DND-41 (cell line): ENCODE measurements at regions not wholly inside any gene's neighbourhood (a gene's known extent, or its start where the extent isn't known, plus 50 kb on each side); places are given as distances from the start of the nearest gene placed in this dataset.

ENCODE experiments used
- ATAC-seq: fragments of 200-7000 bp; cut with Tn5 transposase; 3 replicates; pipeline ENCODE4 v1.9.1; 2021; ENCODE audit warnings: low read depth; ENCODE audit not compliant: insufficient read depth
- DNase-seq: peaks from one replicate; pipeline ENCODE4 v3.0.0-alpha.2; 2020
- H2AFZ ChIP-seq: 2 replicates; pipeline ENCODE4 v1.6.0; 2012; ENCODE audit warnings: low read depth, low read length
- H3K27ac ChIP-seq: 2 replicates; pipeline ENCODE4 v1.5.1; 2012; ENCODE audit warnings: low read length, inconsistent platforms
- H3K27me3 ChIP-seq: fragments of 200-600 bp; sonication (generic); 2 replicates; pipeline ENCODE4 v1.6.0; 2012; ENCODE audit warnings: low read length, mild to moderate bottlenecking, inconsistent platforms; ENCODE audit not compliant: insufficient read depth, poor library complexity
- H3K36me3 ChIP-seq: 2 replicates; pipeline ENCODE4 v1.5.1; 2012; ENCODE audit warnings: low read length, inconsistent platforms; ENCODE audit not compliant: insufficient read depth
- H3K4me1 ChIP-seq: 2 replicates; pipeline ENCODE4 v1.5.1; 2012; ENCODE audit warnings: mild to moderate bottlenecking, low read length; ENCODE audit not compliant: insufficient read depth
- H3K4me2 ChIP-seq: 2 replicates; pipeline ENCODE4 v1.6.0; 2012; ENCODE audit warnings: mild to moderate bottlenecking, moderate library complexity, low read length, inconsistent platforms; ENCODE audit not compliant: insufficient read depth
- H3K4me3 ChIP-seq, 2 experiments: fragments of 200-600 bp in 1 of 2; shearing (Covaris generic) in 1 of 2; 2 replicates each; pipeline ENCODE4 v1.5.1; 2012 to 2016; ENCODE audit warnings: inconsistent platforms in 2 of 2, low read length in 2 of 2, mild to moderate bottlenecking in 2 of 2, low read depth in 1 of 2, moderate library complexity in 1 of 2
- H3K79me2 ChIP-seq: 2 replicates; pipeline ENCODE4 v1.6.0; 2012; ENCODE audit warnings: low read length, inconsistent platforms; ENCODE audit not compliant: insufficient read depth
- H3K9ac ChIP-seq: 2 replicates; pipeline ENCODE4 v1.6.0; 2012; ENCODE audit warnings: low read depth, mild to moderate bottlenecking, inconsistent platforms, low read length, moderate library complexity
- H3K9me3 ChIP-seq: 2 replicates; pipeline ENCODE4 v1.5.1; 2012; ENCODE audit warnings: low read length, moderate library complexity, mild to moderate bottlenecking, inconsistent platforms; ENCODE audit not compliant: insufficient read depth, severe bottlenecking
- H4K20me1 ChIP-seq: 2 replicates; pipeline ENCODE4 v1.6.0; 2012; ENCODE audit warnings: low read length; ENCODE audit not compliant: insufficient read depth
- EZH2 ChIP-seq: IDR thresholded peaks from 3 replicates; pipeline ENCODE4 v1.6.1; 2012; ENCODE audit warnings: borderline replicate concordance, low read depth, mild to moderate bottlenecking, moderate library complexity, low read length, inconsistent platforms; ENCODE audit not compliant: severe bottlenecking
- TF ChIP-seq, protein P1 (sequence below): IDR thresholded peaks from 2 replicates; pipeline ENCODE4 v1.5.1; 2012; ENCODE audit warnings: borderline replicate concordance, low read length, moderate library complexity, mild to moderate bottlenecking; ENCODE audit not compliant: poor library complexity, severe bottlenecking; ENCODE audit errors: extremely low read depth

DNA sequence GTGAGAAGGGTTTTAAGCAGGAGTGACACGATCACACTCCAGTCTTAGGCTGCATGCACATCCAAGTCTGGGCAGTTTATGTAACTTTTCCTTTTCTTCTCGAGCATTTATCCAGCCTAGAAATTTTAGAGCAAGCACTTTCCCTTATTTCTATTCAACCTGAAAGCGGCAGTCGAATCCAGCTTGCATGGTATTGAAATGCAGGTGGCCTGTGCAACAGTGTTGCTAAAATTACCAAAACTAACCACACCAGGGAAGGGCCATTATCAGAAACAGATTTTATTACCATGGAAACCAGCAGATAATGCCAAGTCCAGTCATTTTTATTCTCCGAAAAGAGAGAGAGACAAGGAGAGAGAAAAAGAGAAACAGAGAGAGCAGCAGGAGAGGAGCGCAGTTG lies 179.9 kb upstream of the ZC3H12A start:
- Histone ChIP-seq H4K20me1 (no peaks in the 10 kb centered on the region), H3K4me3 (no peak overlapping the region), H3K27me3 (peaks cover 12% of the 10 kb centered on the region), H2AFZ (no peak overlapping the region), H3K9me3 (no peaks in the 10 kb centered on the region), H3K27ac (no peak overlapping the region), H3K79me2 (no peaks in the 10 kb centered on the region), H3K36me3 (no peaks in the 10 kb centered on the region), H3K4me2 (no peak overlapping the region), H3K9ac (no peak overlapping the region), H3K4me1 (no peaks in the 10 kb centered on the region)
- TF ChIP-seq, protein P1, sequence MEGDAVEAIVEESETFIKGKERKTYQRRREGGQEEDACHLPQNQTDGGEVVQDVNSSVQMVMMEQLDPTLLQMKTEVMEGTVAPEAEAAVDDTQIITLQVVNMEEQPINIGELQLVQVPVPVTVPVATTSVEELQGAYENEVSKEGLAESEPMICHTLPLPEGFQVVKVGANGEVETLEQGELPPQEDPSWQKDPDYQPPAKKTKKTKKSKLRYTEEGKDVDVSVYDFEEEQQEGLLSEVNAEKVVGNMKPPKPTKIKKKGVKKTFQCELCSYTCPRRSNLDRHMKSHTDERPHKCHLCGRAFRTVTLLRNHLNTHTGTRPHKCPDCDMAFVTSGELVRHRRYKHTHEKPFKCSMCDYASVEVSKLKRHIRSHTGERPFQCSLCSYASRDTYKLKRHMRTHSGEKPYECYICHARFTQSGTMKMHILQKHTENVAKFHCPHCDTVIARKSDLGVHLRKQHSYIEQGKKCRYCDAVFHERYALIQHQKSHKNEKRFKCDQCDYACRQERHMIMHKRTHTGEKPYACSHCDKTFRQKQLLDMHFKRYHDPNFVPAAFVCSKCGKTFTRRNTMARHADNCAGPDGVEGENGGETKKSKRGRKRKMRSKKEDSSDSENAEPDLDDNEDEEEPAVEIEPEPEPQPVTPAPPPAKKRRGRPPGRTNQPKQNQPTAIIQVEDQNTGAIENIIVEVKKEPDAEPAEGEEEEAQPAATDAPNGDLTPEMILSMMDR = no peak
- no peak for TF ChIP-seq EZH2
- DNase-seq (no peak), ATAC-seq (no peak)

DNA sequence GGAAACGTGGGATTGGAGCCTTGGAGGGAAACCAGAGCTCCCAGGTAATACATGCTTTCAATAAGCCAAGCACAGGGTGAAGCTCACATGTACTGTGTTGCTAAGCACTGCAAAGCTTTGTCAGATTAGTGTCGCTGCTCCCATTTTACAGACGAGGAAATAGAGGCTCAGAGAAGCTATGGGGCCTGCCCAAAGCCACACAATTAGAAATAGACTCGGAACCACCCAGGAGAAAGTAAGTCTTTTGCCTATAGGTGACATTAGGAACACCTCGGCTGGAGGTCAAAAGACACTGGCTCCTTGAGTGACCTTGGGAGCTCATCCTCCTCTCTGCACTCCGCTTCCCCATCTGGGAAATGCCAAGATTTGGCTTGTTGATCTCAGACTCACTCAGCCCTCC lies 175.6 kb upstream of the ZC3H12A start:
- no peak for DNase-seq
- no peak overlapping the region for H3K4me2 ChIP-seq
- H4K20me1 ChIP-seq = no peaks in the 10 kb centered on the region
- no peaks in the 10 kb centered on the region for H3K79me2 ChIP-seq
- no peak for ATAC-seq
- H3K9me3 ChIP-seq = no peaks in the 10 kb centered on the region
- peaks cover 10% of the 10 kb centered on the region for H3K27me3 ChIP-seq
- no peak overlapping the region for H3K27ac ChIP-seq
- no peak overlapping the region for H3K4me3 ChIP-seq
- H2AFZ ChIP-seq = no peak overlapping the region
- no peaks in the 10 kb centered on the region for H3K4me1 ChIP-seq
- H3K9ac ChIP-seq = no peak overlapping the region
- H3K36me3 ChIP-seq = no peaks in the 10 kb centered on the region
- TF ChIP-seq, protein P1 = no peak
- TF ChIP-seq EZH2 = no peak

GRCh38 chr1:37299216-37299615 lies 175.2 kb upstream of the ZC3H12A start:
- no peak overlapping the region for H3K27ac ChIP-seq
- H3K4me1 ChIP-seq = no peaks in the 10 kb centered on the region
- DNase-seq = no peak
- TF ChIP-seq, protein P1 = no peak
- TF ChIP-seq EZH2 = no peak
- H3K4me2 ChIP-seq = no peak overlapping the region
- H3K9ac ChIP-seq = no peak overlapping the region
- no peaks in the 10 kb centered on the region for H3K79me2 ChIP-seq
- 0 out of 2 replicates have a peak, but pooled peaks cover under 1% of the 10 kb centered on the region for H4K20me1 ChIP-seq
- ATAC-seq = no peak
- no peaks in the 10 kb centered on the region for H3K9me3 ChIP-seq
- H3K27me3 ChIP-seq = peaks cover 6% of the 10 kb centered on the region
- no peaks in the 10 kb centered on the region for H3K36me3 ChIP-seq
- no peak overlapping the region for H2AFZ ChIP-seq
- no peak overlapping the region for H3K4me3 ChIP-seq

- DNase-seq (no peak), ATAC-seq (no peak)
- Histone ChIP-seq H2AFZ (no peak overlapping the region), H3K4me3 (no peak overlapping the region), H3K4me1 (no peaks in the 10 kb centered on the region), H3K27me3 (peaks cover 10% of the 10 kb centered on the region), H3K9ac (no peak overlapping the region), H3K36me3 (no peaks in the 10 kb centered on the region), H3K27ac (no peak overlapping the region), H3K9me3 (no peaks in the 10 kb centered on the region), H4K20me1 (0 out of 2 replicates have a peak, but pooled peaks cover 4% of the 10 kb centered on the region), H3K4me2 (no peak overlapping the region), H3K79me2 (no peaks in the 10 kb centered on the region)
- no peak for TF ChIP-seq EZH2
- TF ChIP-seq, protein P1 = no peak
Measured at GRCh38 chr1:37303884-37304574, 170.4 kb upstream of the ZC3H12A start.
